ENCODE measurements at regions not wholly inside any gene's neighbourhood (a gene's known extent, or its start where the extent isn't known, plus 50 kb on each side); places are given as distances from the start of the nearest gene placed in this dataset.

DNA sequence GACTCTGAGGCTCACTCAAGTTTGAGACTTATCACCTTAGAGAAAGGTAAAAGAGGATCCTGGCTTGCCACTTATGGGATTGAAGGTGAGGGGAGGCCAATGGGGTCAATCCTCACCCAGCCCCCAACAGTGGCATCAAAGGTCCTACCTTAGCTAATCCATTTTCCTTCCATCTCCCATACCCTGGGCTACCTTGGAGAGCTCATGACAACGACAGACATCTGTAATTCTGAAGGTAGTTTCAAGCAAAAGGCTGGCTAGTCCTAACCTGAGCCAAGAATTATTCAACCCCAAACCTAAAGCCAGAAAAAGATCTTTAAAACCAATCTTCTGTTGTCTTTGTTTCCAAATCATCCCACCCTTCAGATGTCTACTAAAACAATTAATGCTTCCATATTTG lies 179.2 kb upstream of the GHITM start:
- Histone ChIP-seq H3K4me3 (no peak overlapping the region), H3K4me1 (no peaks in the 10 kb centered on the region), H3K27me3 (no peaks in the 10 kb centered on the region), H3K36me3 (no peaks in the 10 kb centered on the region), H3K9me3 (no peaks in the 10 kb centered on the region), H3K27ac (replicated peaks in 1 of 4) (no peak overlapping the region)
- TF ChIP-seq CTCF (IDR thresholded peaks at IDR 0.05) (no peak), EP300 (IDR thresholded peaks at IDR 0.05) (no peak), POLR2AphosphoS5 (IDR thresholded peaks at IDR 0.05) (no peak), POLR2A (IDR thresholded peaks at IDR 0.05; ENCODE audit: low read depth) (no peak)
- 78% methylated on average over 1 of the region's 1 CpG for WGBS
- intact Hi-C loops (cut with DNase I): no loop called here
- no peak for DNase-seq (ENCODE audit: extremely low spot score)

- Histone ChIP-seq H3K27ac (replicated peaks in 1 of 4) (no peak overlapping the region), H3K4me1 (no peaks in the 10 kb centered on the region), H3K36me3 (no peaks in the 10 kb centered on the region), H3K4me3 (no peak overlapping the region), H3K27me3 (no peaks in the 10 kb centered on the region), H3K9me3 (no peaks in the 10 kb centered on the region)
- no peak for TF ChIP-seq POLR2A (IDR thresholded peaks at IDR 0.05; ENCODE audit: low read depth)
- DNase-seq (ENCODE audit: extremely low spot score): no peak
- intact Hi-C loops (cut with DNase I): no loop called here
Observed at GRCh38 chr10:83961620-83962019, 177.7 kb upstream of the GHITM start.

DNA sequence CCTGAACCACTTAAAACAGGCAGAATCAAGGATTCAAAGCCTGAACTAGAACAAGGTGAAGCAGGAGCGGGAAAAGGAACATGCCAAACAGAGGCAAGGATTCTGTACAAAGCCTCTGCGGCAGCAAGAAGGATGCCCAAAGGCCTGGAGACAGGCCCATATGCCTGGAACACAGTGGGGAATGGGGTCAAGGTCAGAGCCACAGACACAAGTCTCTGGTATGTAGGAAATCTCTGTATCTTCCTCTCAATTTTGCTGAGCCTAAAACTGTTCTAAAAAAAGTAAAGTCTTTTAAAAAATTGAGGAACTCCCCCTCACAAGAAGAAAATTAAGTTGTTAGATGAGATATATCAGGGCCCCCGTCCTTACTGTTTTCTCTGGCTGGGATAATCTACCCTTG lies 175.9 kb upstream of the GHITM start:
- no peak for TF ChIP-seq POLR2AphosphoS5 (IDR thresholded peaks at IDR 0.05)
- TF ChIP-seq EP300 (IDR thresholded peaks at IDR 0.05): no peak
- TF ChIP-seq POLR2A (IDR thresholded peaks at IDR 0.05; ENCODE audit: low read depth): no peak
- no peak for TF ChIP-seq CTCF (IDR thresholded peaks at IDR 0.05)
- no peak for DNase-seq (ENCODE audit: extremely low spot score)
- 85% methylated on average over 3 of the region's 3 CpGs for WGBS
- no peak overlapping the region for H3K4me3 ChIP-seq
- H3K27me3 ChIP-seq: no peaks in the 10 kb centered on the region
- H3K4me1 ChIP-seq: no peaks in the 10 kb centered on the region
- no peaks in the 10 kb centered on the region for H3K36me3 ChIP-seq
- no peak overlapping the region for H3K27ac ChIP-seq (replicated peaks in 1 of 4)
- no peaks in the 10 kb centered on the region for H3K9me3 ChIP-seq
- intact Hi-C loops (cut with DNase I): no loop called here

DNA sequence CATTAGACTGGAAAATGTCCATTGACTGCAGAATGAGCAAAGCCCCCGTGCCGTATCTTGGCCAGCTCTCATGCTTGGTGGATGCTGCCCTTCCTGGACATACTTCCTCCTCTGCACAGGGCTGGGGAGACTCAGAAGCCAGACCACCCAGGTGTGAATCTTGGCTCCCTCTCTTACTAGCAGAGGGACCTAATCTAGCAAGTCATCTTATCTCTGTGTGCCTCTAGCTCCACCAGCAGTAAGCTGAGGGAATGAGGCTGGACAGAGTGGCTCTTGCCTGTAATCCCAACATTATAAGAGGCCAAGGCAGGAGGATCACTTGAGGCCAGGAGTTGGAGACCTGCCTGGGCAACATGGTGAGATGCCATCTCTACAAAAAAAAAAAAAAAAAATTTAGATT lies 173.8 kb upstream of the GHITM start:
- Histone ChIP-seq H3K36me3 (no peaks in the 10 kb centered on the region), H3K27me3 (no peaks in the 10 kb centered on the region), H3K4me1 (no peaks in the 10 kb centered on the region), H3K4me3 (no peak overlapping the region), H3K9me3 (no peaks in the 10 kb centered on the region), H3K27ac (replicated peaks in 1 of 4) (no peak overlapping the region)
- no peak for DNase-seq (ENCODE audit: extremely low spot score)
- TF ChIP-seq EP300 (IDR thresholded peaks at IDR 0.05) (no peak), CTCF (IDR thresholded peaks at IDR 0.05) (no peak), POLR2AphosphoS5 (IDR thresholded peaks at IDR 0.05) (no peak), POLR2A (IDR thresholded peaks at IDR 0.05; ENCODE audit: low read depth) (no peak)
- WGBS: 42% methylated on average over 2 of the region's 2 CpGs
- intact Hi-C loops (cut with DNase I): no loop called here

DNA sequence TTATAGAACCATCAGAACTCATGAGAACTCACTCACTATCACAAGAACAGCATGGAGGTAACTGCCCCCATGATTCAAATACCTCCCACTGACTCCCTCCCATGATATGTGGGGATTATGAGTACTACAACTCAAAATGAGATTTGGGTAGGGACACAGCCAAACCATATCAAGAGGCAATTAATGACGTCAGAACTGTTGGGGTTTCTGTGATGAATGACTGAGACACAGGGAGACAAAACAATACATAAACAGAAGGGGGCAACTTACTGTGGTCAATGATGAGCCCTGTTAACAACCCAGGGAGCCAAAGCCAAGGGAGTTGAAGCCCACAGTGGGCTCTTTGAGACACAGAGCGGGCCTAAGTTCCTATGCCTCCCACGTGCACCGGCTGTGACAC lies 171.3 kb upstream of the GHITM start:
- H3K4me3 ChIP-seq: no peak overlapping the region
- no peaks in the 10 kb centered on the region for H3K4me1 ChIP-seq
- no peaks in the 10 kb centered on the region for H3K36me3 ChIP-seq
- TF ChIP-seq POLR2AphosphoS5 (IDR thresholded peaks at IDR 0.05) (no peak), CTCF (IDR thresholded peaks at IDR 0.05) (no peak), EP300 (IDR thresholded peaks at IDR 0.05) (no peak), POLR2A (IDR thresholded peaks at IDR 0.05; ENCODE audit: low read depth) (no peak)
- no peak overlapping the region for H3K27ac ChIP-seq (replicated peaks in 1 of 4)
- DNase-seq (ENCODE audit: extremely low spot score): no peak
- no peaks in the 10 kb centered on the region for H3K27me3 ChIP-seq
- WGBS: 94% methylated on average over 4 of the region's 4 CpGs
- intact Hi-C loops (cut with DNase I): no loop called here
- H3K9me3 ChIP-seq: no peaks in the 10 kb centered on the region
